ENCODE measurements at regions not wholly inside any gene's neighbourhood (a gene's known extent, or its start where the extent isn't known, plus 50 kb on each side); places are given as distances from the start of the nearest gene placed in this dataset.

GRCh38 chr1:218748071-218748470 lies 402.9 kb downstream of the TGFB2 start:
- no peak for DNase-seq (ENCODE audit: low spot score)
- in situ Hi-C loops (cut with MboI; ENCODE audit: low pct_unique_long_range_greater_than_20kb, low sequenced_read_pairs, unreplicated experiment): no loop called here
- TF ChIP-seq CTCF (IDR thresholded peaks at IDR 0.05; ENCODE audit: extremely low read depth, insufficient read depth, missing control alignments): no peak

- TF ChIP-seq CTCF (IDR thresholded peaks at IDR 0.05; ENCODE audit: extremely low read depth, insufficient read depth, missing control alignments): no peak
- DNase-seq (ENCODE audit: low spot score): no peak
- in situ Hi-C loops (cut with MboI; ENCODE audit: low pct_unique_long_range_greater_than_20kb, low sequenced_read_pairs, unreplicated experiment): no loop called here
These were observed 405.3 kb downstream of the TGFB2 start for GRCh38 chr1:218750216-218750970.

GRCh38 chr1:218751208-218751948 lies 406.2 kb downstream of the TGFB2 start:
- no peak for DNase-seq (ENCODE audit: low spot score)
- no peak for TF ChIP-seq CTCF (IDR thresholded peaks at IDR 0.05; ENCODE audit: extremely low read depth, insufficient read depth, missing control alignments)
- in situ Hi-C loops (cut with MboI; ENCODE audit: low pct_unique_long_range_greater_than_20kb, low sequenced_read_pairs, unreplicated experiment): no loop called here

GRCh38 chr1:218752126-218752525 lies 407.0 kb downstream of the TGFB2 start:
- in situ Hi-C loops (cut with MboI; ENCODE audit: low pct_unique_long_range_greater_than_20kb, low sequenced_read_pairs, unreplicated experiment): no loop called here
- DNase-seq (ENCODE audit: low spot score): no peak

GRCh38 chr1:218754477-218754876 lies 409.3 kb downstream of the TGFB2 start:
- no peak for DNase-seq (ENCODE audit: low spot score)
- no peak for TF ChIP-seq CTCF (IDR thresholded peaks at IDR 0.05; ENCODE audit: extremely low read depth, insufficient read depth, missing control alignments)
- in situ Hi-C loops (cut with MboI; ENCODE audit: low pct_unique_long_range_greater_than_20kb, low sequenced_read_pairs, unreplicated experiment): no loop called here

More at GRCh38 chr1:218752126-218752525, 407.0 kb downstream of the TGFB2 start:
- no peak for TF ChIP-seq CTCF (IDR thresholded peaks at IDR 0.05; ENCODE audit: extremely low read depth, insufficient read depth, missing control alignments)

- in situ Hi-C loops (cut with MboI; ENCODE audit: low pct_unique_long_range_greater_than_20kb, low sequenced_read_pairs, unreplicated experiment): no loop called here
- TF ChIP-seq CTCF (IDR thresholded peaks at IDR 0.05; ENCODE audit: extremely low read depth, insufficient read depth, missing control alignments): no peak
- no peak for DNase-seq (ENCODE audit: low spot score)
These were observed 410.0 kb downstream of the TGFB2 start for GRCh38 chr1:218755128-218755527.
